ENCODE measurements at regions not wholly inside any gene's neighbourhood (a gene's known extent, or its start where the extent isn't known, plus 50 kb on each side); places are given as distances from the start of the nearest gene placed in this dataset.

DNA sequence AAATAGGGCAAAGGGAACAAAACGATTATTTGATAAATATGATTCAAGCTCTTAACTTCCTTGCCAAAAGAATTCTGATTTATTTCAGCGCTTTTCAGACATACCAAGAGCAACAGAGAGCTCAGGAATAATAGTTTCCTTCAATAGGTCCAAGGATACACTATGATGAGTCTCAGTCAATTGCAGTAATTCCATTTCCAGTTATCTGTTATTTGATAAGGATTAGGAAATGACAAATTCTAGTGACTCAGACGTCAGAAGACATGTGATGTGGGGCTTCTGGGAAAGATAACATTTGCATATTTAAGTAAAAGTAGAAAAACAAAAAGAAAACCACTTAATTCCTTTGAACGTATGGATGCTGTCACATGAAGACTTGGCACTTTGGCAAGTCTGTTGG, 1250.8 kb upstream of the CDH18 start:
- Histone ChIP-seq H3K4me1 (no peaks in the 10 kb centered on the region), H3K4me3 (no peak overlapping the region), H3K27ac (no peak overlapping the region), H3K27me3 (no peaks in the 10 kb centered on the region), H3K36me3 (no peaks in the 10 kb centered on the region), H3K9me3 (no peaks in the 10 kb centered on the region)
- no peak for TF ChIP-seq POLR2A (IDR thresholded peaks at IDR 0.05)
- no peak for TF ChIP-seq POLR2AphosphoS5 (IDR thresholded peaks at IDR 0.05)
- TF ChIP-seq, protein P1, sequence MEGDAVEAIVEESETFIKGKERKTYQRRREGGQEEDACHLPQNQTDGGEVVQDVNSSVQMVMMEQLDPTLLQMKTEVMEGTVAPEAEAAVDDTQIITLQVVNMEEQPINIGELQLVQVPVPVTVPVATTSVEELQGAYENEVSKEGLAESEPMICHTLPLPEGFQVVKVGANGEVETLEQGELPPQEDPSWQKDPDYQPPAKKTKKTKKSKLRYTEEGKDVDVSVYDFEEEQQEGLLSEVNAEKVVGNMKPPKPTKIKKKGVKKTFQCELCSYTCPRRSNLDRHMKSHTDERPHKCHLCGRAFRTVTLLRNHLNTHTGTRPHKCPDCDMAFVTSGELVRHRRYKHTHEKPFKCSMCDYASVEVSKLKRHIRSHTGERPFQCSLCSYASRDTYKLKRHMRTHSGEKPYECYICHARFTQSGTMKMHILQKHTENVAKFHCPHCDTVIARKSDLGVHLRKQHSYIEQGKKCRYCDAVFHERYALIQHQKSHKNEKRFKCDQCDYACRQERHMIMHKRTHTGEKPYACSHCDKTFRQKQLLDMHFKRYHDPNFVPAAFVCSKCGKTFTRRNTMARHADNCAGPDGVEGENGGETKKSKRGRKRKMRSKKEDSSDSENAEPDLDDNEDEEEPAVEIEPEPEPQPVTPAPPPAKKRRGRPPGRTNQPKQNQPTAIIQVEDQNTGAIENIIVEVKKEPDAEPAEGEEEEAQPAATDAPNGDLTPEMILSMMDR (IDR thresholded peaks at IDR 0.05): no peak
- no peak for TF ChIP-seq EP300 (IDR thresholded peaks at IDR 0.05; ENCODE audit: low read depth)
- 55 to 68% methylated on average over 4 of the region's 4 CpGs for whole genome bisulfite sequencing, 2 donors (ENCODE audit: low coverage in 1 of 2)
- in situ Hi-C loops (cut with MboI; ENCODE audit: low pct_ligation_motif_present in 1 of 4, low pct_unique_long_range_greater_than_20kb in 1 of 4, low sequenced_read_pairs in 3 of 4) (no loop called here), intact Hi-C loops (cut with DNase I; ENCODE audit: low total_unique reads) (no loop called here)
- DNase-seq: no peak

DNA sequence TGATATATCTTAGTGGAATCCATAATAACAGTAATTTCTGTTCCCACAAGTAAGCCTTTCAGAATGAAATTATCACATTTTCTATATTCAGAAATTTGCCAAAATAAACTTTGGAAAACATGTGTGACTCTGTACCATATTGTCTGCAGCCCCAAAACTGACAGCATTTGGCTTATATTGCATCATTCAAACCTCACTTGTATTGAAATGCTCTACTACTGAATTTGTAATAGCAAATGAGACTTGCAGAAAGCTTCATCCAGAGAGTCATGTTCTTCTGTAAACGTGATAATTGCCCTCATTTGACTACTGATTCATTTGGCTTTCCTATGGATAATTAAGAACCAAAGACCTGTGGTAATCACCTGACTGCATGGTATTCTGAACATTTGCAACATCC, 1249.5 kb upstream of the CDH18 start:
- H3K27ac ChIP-seq: no peak overlapping the region
- H3K9me3 ChIP-seq: no peaks in the 10 kb centered on the region
- TF ChIP-seq POLR2AphosphoS5 (IDR thresholded peaks at IDR 0.05) (no peak), POLR2A (IDR thresholded peaks at IDR 0.05) (no peak), EP300 (IDR thresholded peaks at IDR 0.05; ENCODE audit: low read depth) (no peak)
- TF ChIP-seq, protein P1 (IDR thresholded peaks at IDR 0.05): no peak
- H3K36me3 ChIP-seq: no peaks in the 10 kb centered on the region
- 18 to 35% methylated on average over 1 of the region's 1 CpG for WGBS, 2 donors (ENCODE audit: low coverage in 1 of 2)
- H3K4me3 ChIP-seq: no peak overlapping the region
- H3K27me3 ChIP-seq: no peaks in the 10 kb centered on the region
- in situ Hi-C loops (cut with MboI; ENCODE audit: low pct_ligation_motif_present in 1 of 4, low pct_unique_long_range_greater_than_20kb in 1 of 4, low sequenced_read_pairs in 3 of 4): no loop called here
- H3K4me1 ChIP-seq: no peaks in the 10 kb centered on the region
- intact Hi-C loops (cut with DNase I; ENCODE audit: low total_unique reads): no loop called here
- DNase-seq: no peak

DNA sequence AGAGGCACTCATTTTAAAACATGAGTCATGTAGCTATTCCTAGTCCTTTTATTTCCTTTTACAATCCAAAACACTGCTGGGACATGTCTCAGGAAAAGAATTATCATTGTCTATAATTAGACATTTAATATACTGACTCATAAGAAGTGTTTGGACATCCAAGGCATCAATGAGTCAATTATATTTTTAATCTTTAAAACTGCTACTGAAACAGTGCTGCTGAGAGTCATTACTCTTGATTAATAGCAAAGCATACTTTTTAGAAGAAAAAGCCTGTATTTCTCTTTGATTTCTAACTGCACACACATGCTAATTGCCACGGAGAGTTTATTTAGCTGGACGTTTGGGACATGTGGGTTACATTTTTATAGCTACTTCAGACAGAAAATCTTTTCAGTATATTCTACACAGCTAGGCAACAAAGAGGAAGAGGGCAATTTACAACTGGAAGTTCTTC, 1249.0 kb upstream of the CDH18 start:
- no peaks in the 10 kb centered on the region for H3K4me1 ChIP-seq
- no peak overlapping the region for H3K27ac ChIP-seq
- TF ChIP-seq EP300 (IDR thresholded peaks at IDR 0.05; ENCODE audit: low read depth): no peak
- no peak for TF ChIP-seq POLR2AphosphoS5 (IDR thresholded peaks at IDR 0.05)
- TF ChIP-seq, protein P1 (IDR thresholded peaks at IDR 0.05): no peak
- TF ChIP-seq POLR2A (IDR thresholded peaks at IDR 0.05): no peak
- in situ Hi-C loops (cut with MboI; ENCODE audit: low pct_ligation_motif_present in 1 of 4, low pct_unique_long_range_greater_than_20kb in 1 of 4, low sequenced_read_pairs in 3 of 4): no loop called here
- no peak for DNase-seq
- no peaks in the 10 kb centered on the region for H3K9me3 ChIP-seq
- H3K4me3 ChIP-seq: no peak overlapping the region
- no peaks in the 10 kb centered on the region for H3K27me3 ChIP-seq
- 32% methylated on average over 2 of the region's 2 CpGs; no CpG with 5 or more reads in 1 of the 2 donors for WGBS, 2 donors (ENCODE audit: low coverage in 1 of 2)
- intact Hi-C loops (cut with DNase I; ENCODE audit: low total_unique reads): no loop called here
- no peaks in the 10 kb centered on the region for H3K36me3 ChIP-seq

DNA sequence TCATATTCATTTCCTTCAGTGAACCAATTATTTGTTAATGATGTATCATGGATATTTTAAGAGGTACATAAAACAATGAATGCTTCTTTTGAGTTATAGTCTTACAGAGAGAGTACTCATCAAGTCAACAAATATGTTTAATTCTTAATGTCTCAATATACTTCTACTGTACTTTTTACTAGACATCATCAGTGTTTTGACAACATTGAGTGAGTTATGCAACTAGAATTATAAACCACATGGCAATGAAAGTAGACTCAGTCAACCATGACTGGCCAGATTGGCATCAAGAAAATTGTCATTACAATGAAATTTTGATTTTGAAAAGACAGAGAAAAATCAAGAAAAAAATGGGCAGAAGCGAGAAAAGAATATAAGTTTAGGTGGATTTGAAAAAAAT, 1248.1 kb upstream of the CDH18 start:
- no peak overlapping the region for H3K4me3 ChIP-seq
- WGBS, 2 donors (ENCODE audit: low coverage in 1 of 2): 56 to 75% methylated on average over 1 of the region's 1 CpG
- in situ Hi-C loops (cut with MboI; ENCODE audit: low pct_ligation_motif_present in 1 of 4, low pct_unique_long_range_greater_than_20kb in 1 of 4, low sequenced_read_pairs in 3 of 4): no loop called here

More for the DNA sequence above, 1248.1 kb upstream of the CDH18 start:
- Histone ChIP-seq H3K27ac (no peak overlapping the region), H3K4me1 (no peaks in the 10 kb centered on the region), H3K27me3 (no peaks in the 10 kb centered on the region), H3K36me3 (no peaks in the 10 kb centered on the region), H3K9me3 (no peaks in the 10 kb centered on the region)
- intact Hi-C loops (cut with DNase I; ENCODE audit: low total_unique reads): no loop called here
- DNase-seq: no peak
- TF ChIP-seq, protein P1 (IDR thresholded peaks at IDR 0.05): no peak
- TF ChIP-seq EP300 (IDR thresholded peaks at IDR 0.05; ENCODE audit: low read depth) (no peak), POLR2AphosphoS5 (IDR thresholded peaks at IDR 0.05) (no peak), POLR2A (IDR thresholded peaks at IDR 0.05) (no peak)

All from transverse colon (tissue), 4 donors.